ENCODE measurements at regions not wholly inside any gene's neighbourhood (a gene's known extent, or its start where the extent isn't known, plus 50 kb on each side); places are given as distances from the start of the nearest gene placed in this dataset.

DNA sequence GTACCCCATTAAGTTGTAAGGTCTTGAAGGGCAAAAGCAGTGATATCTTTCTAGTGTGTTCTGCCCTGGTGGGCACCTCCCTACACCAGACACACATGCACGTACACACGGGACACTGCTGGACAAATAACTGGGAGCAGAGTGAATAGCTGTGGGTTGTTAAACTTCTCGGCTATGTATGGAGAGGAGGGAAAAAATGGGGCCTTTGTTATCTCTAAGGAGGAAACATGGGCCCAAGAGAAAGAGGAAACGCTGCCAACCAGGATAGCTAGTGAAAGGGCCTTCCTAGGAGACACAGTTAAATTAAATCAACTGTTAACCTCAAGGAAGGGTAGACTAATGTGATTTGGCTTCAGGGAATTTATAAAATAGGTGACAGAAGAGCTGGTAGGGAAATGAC lies 169.7 kb downstream of the MYLK4 start:
- no peak for TF ChIP-seq GATA2 (IDR thresholded peaks at IDR 0.05; ENCODE audit: low read depth, low read length)
- no peak for TF ChIP-seq GATA3 (IDR thresholded peaks at IDR 0.05; ENCODE audit: low read depth, low read length)
